Activated CD4-positive, alpha-beta T cell treated with anti-CD3 and anti-CD28 coated beads for 4 hours (primary cell): ENCODE measurements at regions not wholly inside any gene's neighbourhood (a gene's known extent, or its start where the extent isn't known, plus 50 kb on each side); places are given as distances from the start of the nearest gene placed in this dataset.

Experiments
- DNase-seq, 2 donors: peaks; one replicate each; pipeline ENCODE4 v3.0.0-alpha.2; 2020

- no peak for DNase-seq
These were observed 842.1 kb downstream of the TBC1D22A start for GRCh38 chr22:47604563-47604962.

- DNase-seq, result no peak
These were observed 840.3 kb downstream of the TBC1D22A start for GRCh38 chr22:47602732-47603131.

GRCh38 chr22:47601666-47602065 lies 839.2 kb downstream of the TBC1D22A start:
- DNase-seq, result no peak

GRCh38 chr22:47600791-47601625 lies 838.6 kb downstream of the TBC1D22A start:
- no peak for DNase-seq

GRCh38 chr22:47600281-47600680 lies 837.8 kb downstream of the TBC1D22A start:
- no peak for DNase-seq

GRCh38 chr22:47599753-47600152 lies 837.3 kb downstream of the TBC1D22A start:
- no peak for DNase-seq

- no peak for DNase-seq
These were observed 836.4 kb downstream of the TBC1D22A start for GRCh38 chr22:47598864-47599263.

GRCh38 chr22:47597041-47597440 lies 834.6 kb downstream of the TBC1D22A start:
- no peak for DNase-seq

- no peak for DNase-seq
These were observed 833.8 kb downstream of the TBC1D22A start for GRCh38 chr22:47596176-47596690.

- DNase-seq, result no peak
These were observed 832.5 kb downstream of the TBC1D22A start for GRCh38 chr22:47594836-47595521.

GRCh38 chr22:47593911-47594311 lies 831.5 kb downstream of the TBC1D22A start:
- no peak for DNase-seq

- DNase-seq, result no peak
These were observed 830.8 kb downstream of the TBC1D22A start for GRCh38 chr22:47593291-47593690.

- DNase-seq, result no peak
These were observed 830.3 kb downstream of the TBC1D22A start for GRCh38 chr22:47592791-47593190.

GRCh38 chr22:47591709-47592108 lies 829.3 kb downstream of the TBC1D22A start:
- DNase-seq, result no peak

- DNase-seq, result no peak
These were observed 828.6 kb downstream of the TBC1D22A start for GRCh38 chr22:47591016-47591415.

- DNase-seq, result no peak
These were observed 827.1 kb downstream of the TBC1D22A start for GRCh38 chr22:47589271-47590250.

- no peak for DNase-seq
These were observed 826.1 kb downstream of the TBC1D22A start for GRCh38 chr22:47588578-47588960.

- no peak for DNase-seq
These were observed 825.6 kb downstream of the TBC1D22A start for GRCh38 chr22:47587861-47588577.

GRCh38 chr22:47587361-47587760 lies 824.9 kb downstream of the TBC1D22A start:
- no peak for DNase-seq

GRCh38 chr22:47586946-47587345 lies 824.5 kb downstream of the TBC1D22A start:
- DNase-seq, result no peak

GRCh38 chr22:47586038-47586437 lies 823.6 kb downstream of the TBC1D22A start:
- DNase-seq, result no peak

GRCh38 chr22:47583959-47584562 lies 821.6 kb downstream of the TBC1D22A start:
- DNase-seq, result no peak
